Hepatocyte (in vitro differentiated cells): ENCODE measurements at regions not wholly inside any gene's neighbourhood (a gene's known extent, or its start where the extent isn't known, plus 50 kb on each side); places are given as distances from the start of the nearest gene placed in this dataset.
A peak's percentile ranks its signal among the peaks of the same experiment; 100 is the strongest.

Experiments used
- DNase-seq: peaks from one replicate; pipeline ENCODE4 v3.0.0-alpha.2; 2016; ENCODE audit warnings: low spot score
- H2AFZ ChIP-seq: fragments of 200-600 bp; sonication (generic); 2 replicates; pipeline ENCODE4 v1.6.0; 2016; ENCODE audit warnings: antibody characterized with exemption, mild to moderate bottlenecking
- H3K27ac ChIP-seq: fragments of 200-600 bp; sonication (generic); 2 replicates; pipeline ENCODE4 v1.5.1; 2016; ENCODE audit warnings: mild to moderate bottlenecking
- H3K27me3 ChIP-seq: fragments of 200-600 bp; sonication (generic); 2 replicates; pipeline ENCODE4 v1.6.1; 2016
- H3K36me3 ChIP-seq: fragments of 200-600 bp; sonication (generic); replicated peaks from 2 replicates; pipeline ENCODE4 v1.5.1; 2016; ENCODE audit warnings: low read depth; ENCODE audit not compliant: insufficient read depth
- H3K4me1 ChIP-seq: fragments of 200-600 bp; sonication (generic); 2 replicates; pipeline ENCODE4 v1.5.1; 2016; ENCODE audit warnings: mild to moderate bottlenecking, moderate library complexity; ENCODE audit not compliant: insufficient read depth
- H3K4me2 ChIP-seq: fragments of 200-600 bp; sonication (generic); 2 replicates; pipeline ENCODE4 v1.6.0; 2016
- H3K4me3 ChIP-seq: fragments of 200-600 bp; sonication (generic); 2 replicates; pipeline ENCODE4 v1.5.1; 2016; ENCODE audit warnings: mild to moderate bottlenecking
- H3K79me2 ChIP-seq: fragments of 200-600 bp; sonication (generic); 2 replicates; pipeline ENCODE4 v1.6.0; 2017; ENCODE audit warnings: mild to moderate bottlenecking
- H3K9me2 ChIP-seq: fragments of 200-600 bp; sonication (generic); replicated peaks from 2 replicates; pipeline ENCODE4 v1.6.0; 2017; ENCODE audit warnings: mild to moderate bottlenecking; ENCODE audit not compliant: insufficient read depth
- H3K9me3 ChIP-seq: fragments of 200-600 bp; sonication (generic); 2 replicates; pipeline ENCODE4 v1.5.1; 2016; ENCODE audit warnings: low read depth, mild to moderate bottlenecking
- H4K20me1 ChIP-seq: fragments of 200-600 bp; sonication (generic); 2 replicates; pipeline ENCODE4 v1.6.0; 2016; ENCODE audit warnings: mild to moderate bottlenecking; ENCODE audit not compliant: insufficient read depth, poor library complexity, severe bottlenecking
- CTCF ChIP-seq: fragments of 200-600 bp; sonication (generic); IDR thresholded peaks from 2 replicates; pipeline ENCODE4 v1.5.1; 2016; ENCODE audit warnings: antibody characterized with exemption, mild to moderate bottlenecking; ENCODE audit not compliant: poor library complexity
- EZH2 ChIP-seq: fragments of 200-600 bp; sonication (generic); IDR thresholded peaks from 2 replicates; pipeline ENCODE4 v1.6.1; 2016; ENCODE audit warnings: antibody characterized with exemption, mild to moderate bottlenecking, borderline replicate concordance
- EZH2phosphoT487 ChIP-seq: fragments of 200-600 bp; sonication (generic); IDR thresholded peaks from one replicate; pipeline ENCODE4 v1.6.1; 2018; ENCODE audit warnings: antibody characterized with exemption, mild to moderate bottlenecking, low read depth, moderate library complexity; ENCODE audit not compliant: unreplicated experiment, severe bottlenecking
- WGBS: methylation state at CpG from one replicate; pipeline ENCODE4 v1.1.6; 2016; ENCODE audit warnings: low lambda C conversion rate; ENCODE audit errors: missing lambda C conversion rate; 5-methylcytosine and 5-hydroxymethylcytosine counted together

GRCh38 chr3:132256989-132257388 is 60.2 kb upstream of the ACP3 start:
- DNase-seq = peak; percentile 69

GRCh38 chr3:132261506-132261905 is 55.7 kb upstream of the ACP3 start:
- Histone ChIP-seq H3K4me3 (no peak overlapping the region), H3K9me3 (peaks cover 5% of the 10 kb centered on the region), H3K4me2 (no peak overlapping the region), H3K36me3 (no peaks in the 10 kb centered on the region), H2AFZ (no peak overlapping the region), H3K79me2 (no peaks in the 10 kb centered on the region), H3K4me1 (no peaks in the 10 kb centered on the region), H3K27ac (no peak overlapping the region), H3K27me3 (no peaks in the 10 kb centered on the region), H3K9me2 (no peaks in the 10 kb centered on the region), H4K20me1 (no peaks in the 10 kb centered on the region)
- WGBS = 98% methylated on average over 3 of the region's 3 CpGs
- no peak for TF ChIP-seq EZH2phosphoT487
- no peak for TF ChIP-seq EZH2
- TF ChIP-seq CTCF = no peak
- DNase-seq = no peak

More at GRCh38 chr3:132256989-132257388, 60.2 kb upstream of the ACP3 start:
- no peaks in the 10 kb centered on the region for H4K20me1 ChIP-seq
- no peak overlapping the region for H3K4me2 ChIP-seq
- no peak overlapping the region for H3K27ac ChIP-seq
- no peak overlapping the region for H3K4me3 ChIP-seq
- no peaks in the 10 kb centered on the region for H3K9me3 ChIP-seq
- H3K9me2 ChIP-seq = no peaks in the 10 kb centered on the region
- H3K36me3 ChIP-seq = no peaks in the 10 kb centered on the region
- TF ChIP-seq EZH2 = no peak
- peak; percentile 62 for TF ChIP-seq CTCF
- TF ChIP-seq EZH2phosphoT487 = no peak
- no peaks in the 10 kb centered on the region for H3K79me2 ChIP-seq
- H3K4me1 ChIP-seq = no peaks in the 10 kb centered on the region
- H3K27me3 ChIP-seq = no peaks in the 10 kb centered on the region
- no peak overlapping the region for H2AFZ ChIP-seq

- H2AFZ ChIP-seq = no peak overlapping the region
- no peak for DNase-seq
- peaks cover 5% of the 10 kb centered on the region for H3K9me3 ChIP-seq
- no peaks in the 10 kb centered on the region for H3K36me3 ChIP-seq
- no peaks in the 10 kb centered on the region for H3K79me2 ChIP-seq
- H3K4me2 ChIP-seq = no peak overlapping the region
- H4K20me1 ChIP-seq = no peaks in the 10 kb centered on the region
- 98% methylated on average over 2 of the region's 2 CpGs for WGBS
- H3K9me2 ChIP-seq = no peaks in the 10 kb centered on the region
- no peaks in the 10 kb centered on the region for H3K27me3 ChIP-seq
- no peak overlapping the region for H3K27ac ChIP-seq
- H3K4me1 ChIP-seq = no peaks in the 10 kb centered on the region
- TF ChIP-seq EZH2 (no peak), EZH2phosphoT487 (no peak), CTCF (no peak)
- no peak overlapping the region for H3K4me3 ChIP-seq
Measured at GRCh38 chr3:132262305-132262704, 54.9 kb upstream of the ACP3 start.

- Histone ChIP-seq H3K36me3 (no peaks in the 10 kb centered on the region), H3K27me3 (no peaks in the 10 kb centered on the region), H4K20me1 (no peaks in the 10 kb centered on the region), H3K4me2 (no peak overlapping the region), H3K4me1 (no peaks in the 10 kb centered on the region), H3K9me2 (no peaks in the 10 kb centered on the region), H3K4me3 (no peak overlapping the region), H3K79me2 (no peaks in the 10 kb centered on the region), H3K27ac (no peak overlapping the region), H2AFZ (no peak overlapping the region), H3K9me3 (peaks cover 5% of the 10 kb centered on the region)
- DNase-seq = no peak
- no peak for TF ChIP-seq EZH2phosphoT487
- no peak for TF ChIP-seq EZH2
- TF ChIP-seq CTCF = no peak
- 94% methylated on average over 2 of the region's 2 CpGs for WGBS
Measured at GRCh38 chr3:132262956-132263355, 54.3 kb upstream of the ACP3 start.
